GM21825 (cell line): ENCODE measurements at regions not wholly inside any gene's neighbourhood (a gene's known extent, or its start where the extent isn't known, plus 50 kb on each side); places are given as distances from the start of the nearest gene placed in this dataset.

Experiments
- ATAC-seq: cut with Tn5 transposase; IDR thresholded peaks from one replicate; pipeline ENCODE4 v1.9.1; 2021; ENCODE audit warnings: mild to moderate bottlenecking, moderate library complexity; ENCODE audit not compliant: unreplicated experiment

GRCh38 chr13:69579351-69579750 lies 528.3 kb upstream of the ATXN8OS start:
- no peak for ATAC-seq

DNA sequence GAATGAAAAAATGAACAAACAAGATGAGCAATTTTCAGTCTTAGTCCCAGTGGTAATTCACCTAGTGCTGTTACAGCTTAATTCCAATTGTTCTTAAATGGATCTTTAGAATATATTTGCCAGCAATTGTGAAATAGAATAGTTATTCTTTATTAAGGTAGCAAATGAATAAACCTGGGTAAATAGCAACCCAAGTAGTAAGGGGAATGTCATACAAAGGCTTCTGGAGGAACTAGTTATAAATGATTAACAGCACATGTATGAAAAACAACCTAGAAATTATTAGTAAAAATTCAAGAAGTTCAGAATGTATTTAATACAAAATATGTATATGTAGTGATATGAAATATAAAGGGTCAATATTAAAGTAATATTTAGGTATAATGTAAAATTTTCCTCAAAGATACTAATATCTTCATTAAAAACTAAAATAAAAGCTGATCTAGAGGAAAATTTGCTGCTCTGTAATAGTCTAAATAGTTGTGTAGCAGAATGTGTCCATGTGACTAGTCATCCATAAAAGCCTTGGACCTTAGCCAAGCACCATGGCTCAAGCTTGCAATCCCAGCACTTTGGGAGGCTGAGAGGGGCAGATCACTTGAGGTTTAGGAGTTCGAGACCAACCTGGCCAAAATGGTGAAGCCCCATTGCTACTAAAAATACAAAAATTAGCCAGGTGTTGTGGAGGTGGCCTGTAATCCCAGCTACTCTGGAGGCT lies 535.9 kb upstream of the ATXN8OS start:
- ATAC-seq: no peak

- ATAC-seq: no peak
These were observed 540.1 kb upstream of the ATXN8OS start for GRCh38 chr13:69567514-69567913.

DNA sequence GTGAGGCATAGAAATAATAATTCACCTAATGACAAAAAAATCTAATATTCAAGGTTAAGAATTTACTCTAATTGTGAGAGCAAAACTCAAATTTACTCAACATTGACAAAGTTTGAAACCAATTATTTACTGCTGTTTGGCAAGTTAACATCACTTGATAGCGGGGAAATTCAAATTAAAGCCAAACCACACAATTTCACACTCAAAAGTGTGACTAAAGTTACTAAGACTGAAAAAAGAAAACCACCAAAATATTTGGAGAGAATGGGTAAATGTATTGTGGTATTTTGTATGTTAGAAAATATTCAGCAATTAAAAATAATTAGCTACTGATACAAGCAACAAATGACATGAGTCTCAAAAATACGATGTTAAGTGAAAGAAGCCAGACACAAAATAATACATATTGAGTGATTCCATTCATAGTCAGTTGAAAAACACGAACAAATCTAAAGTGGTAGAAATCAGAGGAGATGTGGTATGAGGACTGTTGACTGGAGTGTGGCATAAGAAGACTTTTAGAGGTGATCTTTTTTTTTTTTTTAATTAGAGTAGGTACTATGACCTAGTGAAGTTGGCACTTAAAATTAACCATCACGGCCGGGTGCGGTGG lies 541.4 kb upstream of the ATXN8OS start:
- ATAC-seq: no peak

- no peak for ATAC-seq
These were observed 542.3 kb upstream of the ATXN8OS start for GRCh38 chr13:69565334-69565733.

DNA sequence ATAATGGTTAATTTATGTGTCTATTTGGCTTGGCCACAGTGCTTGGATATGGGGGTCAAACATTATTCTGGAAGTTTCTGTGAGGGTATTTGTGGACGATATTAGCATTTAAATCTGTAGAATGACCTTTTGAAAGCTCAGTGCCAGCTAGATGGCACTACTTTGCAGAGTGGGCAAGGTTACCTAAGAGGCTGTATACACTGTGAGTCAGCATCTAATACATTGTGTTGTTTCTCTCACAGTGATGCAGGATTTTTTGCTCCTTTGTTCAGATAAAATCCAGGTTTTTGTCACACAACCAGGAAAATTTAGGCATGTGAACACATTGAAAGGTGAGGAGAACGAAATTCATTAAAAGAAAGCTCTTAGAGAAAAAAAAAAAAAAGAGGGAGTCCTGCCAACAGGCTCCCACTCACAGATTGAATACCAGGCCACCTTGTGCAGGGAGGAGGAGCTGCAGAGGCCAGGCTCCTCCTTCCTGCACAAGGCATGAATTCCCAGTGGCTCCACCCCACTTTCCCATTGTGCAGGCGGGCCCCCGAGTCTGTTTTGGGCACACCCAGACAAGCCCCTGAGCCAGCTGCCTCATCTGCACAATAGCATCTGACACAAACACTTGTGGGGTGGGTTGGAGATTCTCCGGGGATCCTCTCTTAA lies 551.0 kb upstream of the ATXN8OS start:
- ATAC-seq: no peak

GRCh38 chr13:69553976-69554375 lies 553.6 kb upstream of the ATXN8OS start:
- ATAC-seq: no peak

DNA sequence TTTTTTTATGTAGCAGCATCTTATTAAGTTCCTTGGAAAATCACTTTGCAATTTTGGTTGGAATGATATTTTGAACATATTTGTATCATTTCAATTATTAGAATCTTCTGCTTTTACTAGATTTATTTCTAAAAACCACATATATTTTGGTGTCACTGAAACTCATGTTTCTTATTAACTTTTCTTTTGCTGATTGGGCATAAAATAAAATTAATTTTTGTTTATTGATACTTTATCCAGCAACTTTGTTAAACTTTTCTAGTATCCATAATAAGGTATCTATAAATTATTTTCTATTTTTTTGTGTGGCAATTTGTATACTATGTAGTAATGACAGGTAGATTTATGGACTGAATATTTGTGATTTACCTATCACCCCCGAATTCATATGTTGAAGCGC lies 556.4 kb upstream of the ATXN8OS start:
- no peak for ATAC-seq

DNA sequence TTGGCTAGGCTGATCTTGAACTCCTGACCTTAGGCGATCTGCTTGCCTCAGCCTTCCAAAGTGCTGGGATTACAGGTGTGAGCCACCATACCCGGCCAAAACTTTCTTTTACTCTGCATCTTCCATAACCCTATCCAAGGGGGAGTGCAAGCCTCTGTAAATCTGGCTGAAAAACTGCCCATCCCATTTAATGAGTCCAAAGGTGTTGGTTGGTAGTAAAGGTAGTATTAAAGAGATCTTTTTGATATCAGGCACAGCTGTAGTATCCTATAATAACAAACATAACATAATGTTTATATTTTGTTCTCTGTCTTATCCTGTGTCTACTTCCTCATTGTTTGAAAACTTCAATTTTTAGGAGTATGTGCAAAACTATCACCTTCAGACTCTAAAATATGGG lies 559.8 kb upstream of the ATXN8OS start:
- ATAC-seq: no peak

- no peak for ATAC-seq
These were observed 562.1 kb upstream of the ATXN8OS start for GRCh38 chr13:69545551-69545950.

- ATAC-seq: no peak
These were observed 583.0 kb upstream of the ATXN8OS start for GRCh38 chr13:69524459-69525150.

DNA sequence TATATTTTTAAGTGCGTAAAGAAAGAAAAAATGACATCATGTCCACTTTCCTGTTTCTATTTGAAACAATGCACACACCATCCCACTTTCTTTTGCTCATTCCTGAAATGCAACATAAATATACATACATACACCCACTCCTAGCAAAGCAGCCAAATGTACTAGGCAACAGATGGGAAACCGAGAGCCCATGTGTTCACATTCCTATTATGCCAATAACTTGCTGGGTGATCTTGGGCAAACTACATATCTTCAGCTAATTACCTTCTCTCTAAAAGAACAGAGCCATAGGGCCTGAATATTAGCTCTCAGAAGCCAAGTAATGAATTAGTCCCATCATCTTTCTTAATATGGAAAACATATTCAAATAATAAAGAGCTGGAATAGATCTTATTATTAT lies 610.6 kb upstream of the ATXN8OS start:
- ATAC-seq: no peak

DNA sequence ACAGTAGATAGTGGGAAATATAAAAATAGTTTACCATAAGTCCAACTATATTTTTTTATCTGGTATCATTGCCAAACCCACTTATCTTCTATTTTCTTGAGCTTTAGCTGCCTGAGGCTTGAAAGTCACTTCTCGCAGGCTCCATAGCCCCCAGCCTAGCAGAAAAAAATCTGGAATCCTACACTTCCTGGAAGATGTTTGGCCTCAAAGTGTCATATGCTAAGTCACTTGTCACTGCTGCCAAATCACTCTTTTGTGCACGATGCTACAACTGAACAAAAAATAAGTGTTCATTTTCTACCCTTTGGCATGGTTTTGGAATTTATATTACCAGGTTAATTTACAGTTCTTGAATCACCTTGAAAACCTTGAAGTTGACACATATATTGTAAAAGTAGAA lies 612.5 kb upstream of the ATXN8OS start:
- ATAC-seq: no peak

DNA sequence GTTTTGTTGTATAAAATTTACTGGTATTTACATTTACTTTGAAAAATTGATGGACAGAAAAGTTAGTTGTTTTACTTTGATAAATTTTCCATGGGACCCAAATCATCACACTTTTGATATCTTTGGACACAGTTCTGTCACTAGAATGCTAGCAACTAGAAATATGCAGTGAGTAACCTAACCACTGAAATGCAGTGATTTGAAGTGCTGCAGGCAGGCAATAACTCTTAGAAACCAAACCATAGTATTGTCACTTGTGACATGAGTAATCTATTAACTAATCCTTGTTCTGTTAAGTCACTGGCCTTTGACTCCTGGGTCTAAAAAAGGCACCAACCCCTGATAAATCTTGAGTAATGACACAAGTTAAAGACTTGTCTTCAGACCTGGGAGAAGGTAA lies 620.0 kb upstream of the ATXN8OS start:
- ATAC-seq: no peak

DNA sequence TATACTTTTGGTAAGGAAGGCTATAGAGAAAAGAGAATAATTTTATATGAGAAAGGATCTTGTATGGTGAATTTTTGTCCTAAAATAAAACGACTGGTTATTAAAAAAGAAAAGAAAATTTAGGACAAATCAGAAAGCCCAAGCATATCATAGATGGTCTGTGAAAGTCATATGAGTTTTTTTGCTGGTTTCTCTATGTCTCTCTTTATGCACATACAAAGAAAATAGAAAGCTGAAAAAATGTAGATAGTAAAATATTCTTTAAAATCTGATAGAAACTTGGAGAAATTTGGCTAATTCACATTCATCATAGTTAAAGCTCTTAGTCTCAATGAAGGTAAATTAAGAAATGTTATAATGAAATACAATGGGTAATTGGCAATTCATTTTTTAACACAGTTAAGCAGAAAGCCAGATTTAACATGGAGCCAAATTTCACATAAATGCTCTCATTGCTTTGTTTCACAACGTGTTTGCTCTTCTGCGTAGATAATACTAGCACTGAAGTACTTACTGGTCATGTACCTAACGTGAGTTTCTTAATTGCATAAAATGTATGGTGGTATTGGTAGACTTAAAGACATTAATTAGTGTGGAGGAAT lies 621.5 kb upstream of the ATXN8OS start:
- ATAC-seq: no peak

GRCh38 chr13:69477451-69477850 lies 630.2 kb upstream of the ATXN8OS start:
- no peak for ATAC-seq

GRCh38 chr13:69474011-69474685 lies 633.5 kb upstream of the ATXN8OS start:
- no peak for ATAC-seq

DNA sequence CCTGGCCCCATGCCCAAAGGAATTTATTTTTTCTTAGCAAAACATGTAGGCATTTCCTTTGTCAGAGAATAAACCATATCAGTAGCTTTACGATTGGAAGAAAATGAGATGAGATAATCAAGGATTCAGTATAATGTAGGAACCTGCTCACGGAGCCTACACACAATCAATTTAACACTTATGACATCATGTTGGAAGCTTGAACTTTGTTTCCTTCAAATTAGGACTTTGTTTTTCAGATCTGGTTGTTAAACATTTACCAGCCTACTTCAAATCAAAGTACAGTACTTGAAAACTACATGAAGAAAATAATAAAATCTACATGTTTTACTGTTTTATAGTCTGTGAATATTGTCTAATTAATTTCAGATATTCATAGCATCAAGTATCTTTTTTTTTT lies 639.0 kb upstream of the ATXN8OS start:
- no peak for ATAC-seq

DNA sequence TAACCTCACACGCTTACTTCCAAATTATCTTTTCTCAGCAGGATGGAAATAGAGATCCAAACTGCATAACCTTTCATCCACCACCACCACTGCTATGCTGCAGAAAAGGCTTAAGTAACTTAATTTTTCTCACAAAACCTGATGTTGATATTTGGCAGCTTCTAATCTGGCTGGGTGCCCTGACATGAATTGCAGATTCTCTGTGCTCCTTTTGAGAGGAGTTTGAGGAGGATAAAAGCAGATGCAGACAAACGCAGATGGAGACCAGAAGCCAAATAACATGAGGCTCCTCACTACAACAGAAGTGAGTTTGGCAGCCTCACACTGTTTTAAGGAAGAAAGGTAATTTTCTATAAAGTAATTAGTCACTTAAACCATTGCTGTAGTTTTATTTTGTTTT lies 646.2 kb upstream of the ATXN8OS start:
- no peak for ATAC-seq

- ATAC-seq: no peak
These were observed 648.3 kb upstream of the ATXN8OS start for GRCh38 chr13:69459346-69459745.

DNA sequence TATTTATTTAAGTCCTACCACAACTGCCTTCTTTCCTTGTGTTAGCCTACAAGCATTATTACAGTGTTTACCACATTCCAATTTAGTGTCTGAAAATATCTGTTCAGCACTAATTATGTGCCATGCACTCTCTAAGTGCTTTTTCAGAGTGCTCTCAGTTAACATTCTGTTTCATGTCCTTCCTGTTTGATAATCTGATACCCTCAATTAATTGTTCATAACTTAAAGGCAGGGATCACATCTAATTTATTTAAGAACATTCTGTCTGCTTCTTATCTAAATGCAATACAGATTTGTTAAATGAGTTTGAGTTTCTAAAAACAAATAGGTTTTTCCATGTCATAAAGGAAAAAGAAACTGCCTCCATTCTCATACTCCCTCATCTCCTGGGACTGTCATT lies 649.6 kb upstream of the ATXN8OS start:
- no peak for ATAC-seq
